ENCODE measurements at regions not wholly inside any gene's neighbourhood (a gene's known extent, or its start where the extent isn't known, plus 50 kb on each side); places are given as distances from the start of the nearest gene placed in this dataset.

DNA sequence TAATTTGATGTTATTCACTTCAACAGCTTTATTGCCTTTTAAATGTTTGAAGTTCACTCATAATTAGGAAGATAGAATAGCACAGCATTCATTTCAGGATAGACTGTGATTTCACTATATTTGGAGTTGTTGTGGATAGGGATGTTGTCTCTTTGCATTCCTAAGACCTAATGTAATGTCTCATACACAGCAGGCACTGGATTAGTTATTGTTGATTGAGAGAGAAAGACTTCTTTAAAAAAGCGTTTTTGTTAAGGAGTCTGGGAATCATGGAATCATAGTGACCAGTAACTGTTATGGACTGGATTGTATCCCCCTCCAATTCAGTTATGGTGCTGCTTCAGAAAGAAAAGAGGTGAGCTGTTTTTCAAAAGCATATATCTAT is 122.0 kb downstream of the USP22 start:
- no peak overlapping the region for H3K27ac ChIP-seq
- TF ChIP-seq POLR2A (IDR thresholded peaks at IDR 0.05): no peak
- TF ChIP-seq, protein P1, sequence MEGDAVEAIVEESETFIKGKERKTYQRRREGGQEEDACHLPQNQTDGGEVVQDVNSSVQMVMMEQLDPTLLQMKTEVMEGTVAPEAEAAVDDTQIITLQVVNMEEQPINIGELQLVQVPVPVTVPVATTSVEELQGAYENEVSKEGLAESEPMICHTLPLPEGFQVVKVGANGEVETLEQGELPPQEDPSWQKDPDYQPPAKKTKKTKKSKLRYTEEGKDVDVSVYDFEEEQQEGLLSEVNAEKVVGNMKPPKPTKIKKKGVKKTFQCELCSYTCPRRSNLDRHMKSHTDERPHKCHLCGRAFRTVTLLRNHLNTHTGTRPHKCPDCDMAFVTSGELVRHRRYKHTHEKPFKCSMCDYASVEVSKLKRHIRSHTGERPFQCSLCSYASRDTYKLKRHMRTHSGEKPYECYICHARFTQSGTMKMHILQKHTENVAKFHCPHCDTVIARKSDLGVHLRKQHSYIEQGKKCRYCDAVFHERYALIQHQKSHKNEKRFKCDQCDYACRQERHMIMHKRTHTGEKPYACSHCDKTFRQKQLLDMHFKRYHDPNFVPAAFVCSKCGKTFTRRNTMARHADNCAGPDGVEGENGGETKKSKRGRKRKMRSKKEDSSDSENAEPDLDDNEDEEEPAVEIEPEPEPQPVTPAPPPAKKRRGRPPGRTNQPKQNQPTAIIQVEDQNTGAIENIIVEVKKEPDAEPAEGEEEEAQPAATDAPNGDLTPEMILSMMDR (IDR thresholded peaks at IDR 0.05): no peak

DNA sequence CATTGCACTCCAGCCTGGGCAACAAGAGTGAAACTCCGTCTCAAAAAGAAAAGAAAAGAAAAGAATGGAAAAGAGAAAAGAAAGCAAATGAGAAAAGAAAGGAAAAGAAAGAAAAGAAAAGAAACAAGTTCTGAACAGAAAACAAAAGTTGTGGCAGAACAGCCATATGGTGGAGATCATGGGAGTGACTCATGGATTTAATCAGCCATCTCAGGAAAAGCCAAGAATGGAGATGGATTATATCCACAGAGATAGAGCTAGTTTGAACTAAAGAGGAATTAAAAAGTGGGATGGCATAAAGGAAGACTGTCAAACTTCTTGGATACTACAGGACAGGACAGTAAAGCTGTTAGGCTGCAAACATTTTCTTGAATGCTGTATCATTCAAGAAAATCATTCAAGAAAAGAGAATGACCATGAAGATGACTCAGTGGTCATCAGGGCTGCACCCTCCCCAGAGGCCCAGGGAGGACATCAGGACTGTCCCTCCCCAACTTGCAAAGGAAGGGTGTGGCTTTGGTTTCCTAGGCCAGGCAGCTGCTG is 120.6 kb downstream of the USP22 start:
- Histone ChIP-seq H3K36me3 (no peaks in the 10 kb centered on the region), H3K27ac (peak overlapping the region in 1 of 3 donors; percentile 41), H3K4me1 (no peaks in the 10 kb centered on the region), H3K4me3 (replicated peaks in 1 of 3) (no peak overlapping the region), H3K27me3 (no peaks in the 10 kb centered on the region), H3K9me3 (no peaks in the 10 kb centered on the region)
- no peak for DNase-seq
- WGBS, 2 donors: 84 to 100% methylated on average over 1 of the region's 1 CpG
- TF ChIP-seq, protein P1 (IDR thresholded peaks at IDR 0.05): no peak
- TF ChIP-seq POLR2A (IDR thresholded peaks at IDR 0.05): no peak
- intact Hi-C loops (cut with DNase I): no loop called here

More for the DNA sequence above, 122.0 kb downstream of the USP22 start:
- Histone ChIP-seq H3K27me3 (no peaks in the 10 kb centered on the region), H3K36me3 (no peaks in the 10 kb centered on the region), H3K4me3 (replicated peaks in 1 of 3) (no peak overlapping the region), H3K9me3 (no peaks in the 10 kb centered on the region), H3K4me1 (no peaks in the 10 kb centered on the region)
- DNase-seq: no peak
- intact Hi-C loops (cut with DNase I): no loop called here
- 48 to 67% methylated on average over 1 of the region's 1 CpG for WGBS, 2 donors

DNA sequence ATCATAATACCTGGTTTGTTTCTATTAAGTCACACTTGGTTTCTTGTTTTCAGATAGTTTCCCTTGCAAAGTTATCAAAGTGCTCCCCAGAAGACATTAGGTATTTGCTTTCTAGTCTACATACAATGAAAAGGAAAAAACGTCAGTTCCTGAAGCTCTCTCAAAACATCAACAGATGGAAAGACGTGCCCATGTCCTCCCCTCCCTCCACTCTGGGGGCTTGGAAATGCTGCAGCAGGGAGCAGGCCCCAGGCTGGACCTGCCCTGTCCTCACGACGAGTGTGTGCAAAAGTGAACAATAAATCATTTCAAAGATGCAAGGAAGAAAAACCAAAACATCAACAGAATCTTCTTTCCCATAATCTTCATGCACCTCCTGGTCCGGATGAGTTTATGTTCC is 118.5 kb downstream of the USP22 start:
- intact Hi-C loops (cut with DNase I): no loop called here
- no peak for DNase-seq
- Histone ChIP-seq H3K36me3 (no peaks in the 10 kb centered on the region), H3K9me3 (no peaks in the 10 kb centered on the region), H3K4me1 (no peaks in the 10 kb centered on the region), H3K27me3 (no peaks in the 10 kb centered on the region), H3K27ac (no peak overlapping the region), H3K4me3 (replicated peaks in 1 of 3) (no peak overlapping the region)
- WGBS, 2 donors: 66 to 71% methylated on average over 5 of the region's 5 CpGs
- no peak for TF ChIP-seq POLR2A (IDR thresholded peaks at IDR 0.05)
- TF ChIP-seq, protein P1 (IDR thresholded peaks at IDR 0.05): no peak

DNA sequence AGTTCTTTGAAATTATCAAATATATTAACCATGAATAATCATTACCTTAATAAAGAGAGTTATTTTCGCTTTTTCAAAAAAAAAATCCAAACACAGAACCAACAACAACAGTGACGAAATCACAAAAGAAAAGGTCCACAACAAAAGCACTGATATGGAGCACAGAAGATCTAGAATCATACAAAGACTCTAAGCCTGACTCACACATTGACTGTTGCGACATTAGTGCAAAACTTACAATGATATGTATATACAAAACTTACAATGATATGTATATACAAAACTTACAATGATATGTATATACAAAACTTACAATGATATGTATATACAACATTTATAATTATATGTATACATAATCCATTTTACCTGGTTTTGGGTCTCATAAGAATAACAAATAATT is 117.7 kb downstream of the USP22 start:
- DNase-seq: no peak
- H3K4me3 ChIP-seq (replicated peaks in 1 of 3): no peak overlapping the region

DNA sequence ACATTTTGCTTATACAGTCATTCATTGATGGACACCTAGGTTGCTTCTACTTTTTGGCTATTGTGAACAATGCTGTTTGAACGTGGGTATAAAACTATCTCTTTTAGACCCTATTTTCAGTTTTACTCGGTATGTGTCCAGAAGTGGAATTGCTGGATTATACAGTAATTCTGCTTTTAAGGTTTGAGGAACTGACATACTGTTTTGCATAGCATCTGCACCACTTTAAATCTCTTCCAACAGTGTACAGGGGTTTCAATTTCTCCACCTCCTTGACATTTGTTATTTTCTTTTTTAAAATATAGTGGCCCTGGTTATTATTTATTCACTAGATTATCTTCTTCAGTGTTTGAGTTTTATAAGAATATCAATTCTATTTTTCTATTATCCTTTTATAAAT is 116.9 kb downstream of the USP22 start:
- intact Hi-C loops (cut with DNase I): no loop called here
- Histone ChIP-seq H3K4me3 (replicated peaks in 1 of 3) (no peak overlapping the region), H3K27ac (no peak overlapping the region), H3K9me3 (no peaks in the 10 kb centered on the region), H3K36me3 (no peaks in the 10 kb centered on the region), H3K4me1 (no peaks in the 10 kb centered on the region), H3K27me3 (no peaks in the 10 kb centered on the region)
- no peak for DNase-seq
- 68 to 84% methylated on average over 2 of the region's 2 CpGs for WGBS, 2 donors
- no peak for TF ChIP-seq POLR2A (IDR thresholded peaks at IDR 0.05)
- TF ChIP-seq, protein P1 (IDR thresholded peaks at IDR 0.05): no peak

More for the DNA sequence above, 117.7 kb downstream of the USP22 start:
- H3K9me3 ChIP-seq: no peaks in the 10 kb centered on the region
- H3K36me3 ChIP-seq: no peaks in the 10 kb centered on the region
- TF ChIP-seq POLR2A (IDR thresholded peaks at IDR 0.05): no peak
- TF ChIP-seq, protein P1 (IDR thresholded peaks at IDR 0.05): no peak
- intact Hi-C loops (cut with DNase I): no loop called here
- no peaks in the 10 kb centered on the region for H3K27me3 ChIP-seq
- H3K27ac ChIP-seq: no peak overlapping the region
- H3K4me1 ChIP-seq: no peaks in the 10 kb centered on the region
- 92 to 94% methylated on average over 3 of the region's 3 CpGs for WGBS, 2 donors
